Mesendoderm (in vitro differentiated cells): ENCODE measurements at regions not wholly inside any gene's neighbourhood (a gene's known extent, or its start where the extent isn't known, plus 50 kb on each side); places are given as distances from the start of the nearest gene placed in this dataset.

Experiments
- DNase-seq: peaks from one replicate; pipeline ENCODE4 v3.0.0; 2013
- H2AK5ac ChIP-seq: 2 replicates; pipeline ENCODE4 v1.6.1; 2013; ENCODE audit warnings: low read length, inconsistent platforms
- H2BK120ac ChIP-seq: 2 replicates; pipeline ENCODE4 v1.6.1; 2013; ENCODE audit warnings: low read depth, mild to moderate bottlenecking, low read length, moderate library complexity, mixed read lengths
- H2BK15ac ChIP-seq: replicated peaks from 2 replicates; pipeline ENCODE4 v1.6.1; 2013; ENCODE audit warnings: low read depth, mild to moderate bottlenecking, moderate library complexity
- H2BK5ac ChIP-seq: 2 replicates; pipeline ENCODE4 v1.6.1; 2013; ENCODE audit warnings: low read length, inconsistent platforms
- H3K18ac ChIP-seq: 2 replicates; pipeline ENCODE4 v1.6.1; 2013; ENCODE audit warnings: mild to moderate bottlenecking, low read length, mixed read lengths
- H3K23ac ChIP-seq: one replicate; pipeline ENCODE4 v1.6.1; 2013; ENCODE audit warnings: low read length
- H3K27ac ChIP-seq: 2 replicates; pipeline ENCODE4 v1.5.1; 2013; ENCODE audit warnings: low read depth, mild to moderate bottlenecking, inconsistent platforms, low read length, moderate library complexity
- H3K27me3 ChIP-seq: 2 replicates; pipeline ENCODE4 v1.6.1; 2013; ENCODE audit warnings: low read length, control low read depth, mild to moderate bottlenecking, inconsistent platforms; ENCODE audit not compliant: insufficient read depth, poor library complexity
- H3K36me3 ChIP-seq: 2 replicates; pipeline ENCODE4 v1.6.1; 2013; ENCODE audit warnings: low read length, inconsistent platforms; ENCODE audit not compliant: control insufficient read depth, insufficient read depth
- H3K4ac ChIP-seq: one replicate; pipeline ENCODE4 v1.6.1; 2013; ENCODE audit warnings: low read depth, mild to moderate bottlenecking, low read length, moderate library complexity
- H3K4me1 ChIP-seq: 2 replicates; pipeline ENCODE4 v1.6.1; 2013; ENCODE audit warnings: low read depth, low read length, inconsistent platforms; ENCODE audit not compliant: control insufficient read depth
- H3K4me2 ChIP-seq: 2 replicates; pipeline ENCODE4 v1.6.1; 2013; ENCODE audit warnings: low read length
- H3K4me3 ChIP-seq: 2 replicates; pipeline ENCODE4 v1.5.1; 2013; ENCODE audit warnings: mild to moderate bottlenecking, low read length
- H3K56ac ChIP-seq: one replicate; pipeline ENCODE4 v1.6.1; 2013; ENCODE audit warnings: low read length
- H3K79me1 ChIP-seq: 2 replicates; pipeline ENCODE4 v1.6.1; 2013; ENCODE audit warnings: low read length, inconsistent platforms
- H3K79me2 ChIP-seq: 2 replicates; pipeline ENCODE4 v1.6.1; 2013; ENCODE audit warnings: mild to moderate bottlenecking, low read length; ENCODE audit not compliant: control insufficient read depth, insufficient read depth
- H3K9ac ChIP-seq: 2 replicates; pipeline ENCODE4 v1.6.1; 2013; ENCODE audit warnings: low read length, inconsistent platforms
- H4K5ac ChIP-seq: one replicate; pipeline ENCODE4 v1.6.1; 2013; ENCODE audit warnings: low read length
- H4K8ac ChIP-seq: one replicate; pipeline ENCODE4 v1.6.1; 2013; ENCODE audit warnings: low read depth, mild to moderate bottlenecking, control low read depth, low read length, moderate library complexity
- WGBS: extraction: QIAGEN DNeasy Blood & Tissue Kit; methylation state at CpG from one replicate; pipeline ENCODE4 v1.1.7; 2013; ENCODE audit warnings: low lambda C conversion rate, missing lambda C conversion rate; ENCODE audit not compliant: insufficient coverage; ENCODE audit errors: extremely low coverage; 5-methylcytosine and 5-hydroxymethylcytosine counted together

GRCh38 chr1:116833718-116834117, 76.0 kb upstream of the PTGFRN start:
- H3K4ac ChIP-seq = no peak overlapping the region
- H2BK5ac ChIP-seq = no peak overlapping the region
- no peaks in the 10 kb centered on the region for H3K27me3 ChIP-seq
- H2BK120ac ChIP-seq = no peak overlapping the region
- H3K79me1 ChIP-seq = no peaks in the 10 kb centered on the region
- H3K4me2 ChIP-seq = no peak overlapping the region
- no peak overlapping the region for H4K8ac ChIP-seq
- H2AK5ac ChIP-seq = peak overlapping the region; percentile 50
- no CpG with 5 or more reads among the region's 1 CpG for WGBS
- no peak overlapping the region for H3K27ac ChIP-seq
- no peaks in the 10 kb centered on the region for H3K36me3 ChIP-seq
- no peak overlapping the region for H3K18ac ChIP-seq
- no peaks in the 10 kb centered on the region for H3K79me2 ChIP-seq
- H3K4me1 ChIP-seq = peaks cover 16% of the 10 kb centered on the region
- H3K56ac ChIP-seq = no peak overlapping the region
- no peak overlapping the region for H4K5ac ChIP-seq
- no peak overlapping the region for H3K23ac ChIP-seq
- no peak overlapping the region for H3K4me3 ChIP-seq
- DNase-seq = no peak
- H2BK15ac ChIP-seq = no peak overlapping the region
- no peak overlapping the region for H3K9ac ChIP-seq

- peak overlapping the region; percentile 89 for H2AK5ac ChIP-seq
- no peak overlapping the region for H2BK5ac ChIP-seq
- peak; percentile 34 for DNase-seq
- H3K9ac ChIP-seq = no peak overlapping the region
- H3K27me3 ChIP-seq = no peaks in the 10 kb centered on the region
- H3K36me3 ChIP-seq = no peaks in the 10 kb centered on the region
- no peak overlapping the region for H3K4me3 ChIP-seq
- WGBS = no CpG with 5 or more reads among the region's 2 CpGs
- H2BK120ac ChIP-seq = no peak overlapping the region
- no peaks in the 10 kb centered on the region for H3K79me1 ChIP-seq
- no peak overlapping the region for H4K8ac ChIP-seq
- no peak overlapping the region for H3K18ac ChIP-seq
- no peaks in the 10 kb centered on the region for H3K79me2 ChIP-seq
- H3K4me1 ChIP-seq = peaks cover 16% of the 10 kb centered on the region
- no peak overlapping the region for H3K4me2 ChIP-seq
- no peak overlapping the region for H2BK15ac ChIP-seq
- no peak overlapping the region for H3K4ac ChIP-seq
- peak overlapping the region; percentile 50 for H3K56ac ChIP-seq
- no peak overlapping the region for H3K23ac ChIP-seq
- H3K27ac ChIP-seq = no peak overlapping the region
- H4K5ac ChIP-seq = no peak overlapping the region
Observed at GRCh38 chr1:116834595-116834994, 75.1 kb upstream of the PTGFRN start.

GRCh38 chr1:116835161-116835560, 74.6 kb upstream of the PTGFRN start:
- H3K27ac ChIP-seq = no peak overlapping the region
- H3K27me3 ChIP-seq = no peaks in the 10 kb centered on the region
- H3K79me1 ChIP-seq = no peaks in the 10 kb centered on the region

DNA sequence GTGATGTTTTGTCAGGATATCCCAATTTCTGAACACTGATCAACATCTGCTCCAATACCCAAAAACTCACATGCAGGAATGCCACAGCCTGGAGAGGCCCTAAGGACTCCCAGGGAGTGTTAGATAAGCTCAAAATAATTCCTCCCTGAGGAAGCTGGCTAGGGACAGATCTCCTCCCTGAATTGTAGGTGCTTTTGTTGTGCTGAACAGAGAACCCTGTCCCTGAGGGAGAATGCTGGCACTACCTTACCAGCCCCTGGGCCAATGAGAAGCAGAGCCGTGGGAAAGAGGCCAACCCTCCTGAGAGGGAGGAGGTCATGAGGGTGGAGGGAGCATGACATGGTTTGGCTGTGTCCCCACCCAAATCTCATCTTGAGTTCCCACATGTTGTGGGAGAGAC, 73.6 kb upstream of the PTGFRN start:
- peaks cover 16% of the 10 kb centered on the region for H3K4me1 ChIP-seq
- H2BK120ac ChIP-seq = no peak overlapping the region
- peak; percentile 86 for DNase-seq
- H3K9ac ChIP-seq = peak overlapping the region; percentile 22
- no peak overlapping the region for H2BK15ac ChIP-seq
- no peak overlapping the region for H2BK5ac ChIP-seq
- peak overlapping the region; percentile 58 for H3K27ac ChIP-seq
- no peaks in the 10 kb centered on the region for H3K79me1 ChIP-seq
- WGBS = no CpG with 5 or more reads among the region's 1 CpG
- H3K4me3 ChIP-seq = no peak overlapping the region
- no peak overlapping the region for H4K5ac ChIP-seq
- H3K36me3 ChIP-seq = no peaks in the 10 kb centered on the region
- no peak overlapping the region for H3K4me2 ChIP-seq
- H2AK5ac ChIP-seq = no peak overlapping the region
- H3K4ac ChIP-seq = no peak overlapping the region
- H3K18ac ChIP-seq = peak overlapping the region; percentile 76
- no peaks in the 10 kb centered on the region for H3K27me3 ChIP-seq
- H4K8ac ChIP-seq = no peak overlapping the region
- H3K23ac ChIP-seq = no peak overlapping the region
- H3K79me2 ChIP-seq = no peaks in the 10 kb centered on the region
- peak overlapping the region; percentile 65 for H3K56ac ChIP-seq

More at GRCh38 chr1:116835161-116835560, 74.6 kb upstream of the PTGFRN start:
- DNase-seq = no peak
- H3K18ac ChIP-seq = peak overlapping the region; percentile 76
- no peak overlapping the region for H3K4me2 ChIP-seq
- no peak overlapping the region for H3K23ac ChIP-seq
- peak overlapping the region; percentile 88 for H3K4ac ChIP-seq
- no CpG with 5 or more reads among the region's 4 CpGs for WGBS
- H2BK15ac ChIP-seq = no peak overlapping the region
- H4K8ac ChIP-seq = no peak overlapping the region
- H3K36me3 ChIP-seq = no peaks in the 10 kb centered on the region
- no peak overlapping the region for H2BK120ac ChIP-seq
- peak overlapping the region; percentile 89 for H2AK5ac ChIP-seq
- no peaks in the 10 kb centered on the region for H3K79me2 ChIP-seq
- peak overlapping the region; percentile 65 for H3K56ac ChIP-seq
- H4K5ac ChIP-seq = no peak overlapping the region
- H3K9ac ChIP-seq = no peak overlapping the region
- H3K4me3 ChIP-seq = no peak overlapping the region
- peaks cover 16% of the 10 kb centered on the region for H3K4me1 ChIP-seq
- H2BK5ac ChIP-seq = peak overlapping the region; percentile 56

GRCh38 chr1:116841569-116842344, 68.0 kb upstream of the PTGFRN start:
- H3K4ac ChIP-seq = no peak overlapping the region
- no peaks in the 10 kb centered on the region for H3K4me1 ChIP-seq
- H2AK5ac ChIP-seq = no peak overlapping the region
- H4K5ac ChIP-seq = no peak overlapping the region
- no peak overlapping the region for H3K9ac ChIP-seq
- H2BK120ac ChIP-seq = no peak overlapping the region
- WGBS = no CpG with 5 or more reads among the region's 2 CpGs
- H3K27me3 ChIP-seq = no peaks in the 10 kb centered on the region
- H4K8ac ChIP-seq = no peak overlapping the region
- no peak overlapping the region for H3K4me2 ChIP-seq
- H3K79me1 ChIP-seq = no peaks in the 10 kb centered on the region
- H3K36me3 ChIP-seq = no peaks in the 10 kb centered on the region
- H3K18ac ChIP-seq = no peak overlapping the region
- no peak overlapping the region for H3K56ac ChIP-seq
- no peak overlapping the region for H2BK5ac ChIP-seq
- no peak for DNase-seq
- H3K27ac ChIP-seq = no peak overlapping the region
- no peak overlapping the region for H3K4me3 ChIP-seq
- no peak overlapping the region for H2BK15ac ChIP-seq
- no peak overlapping the region for H3K23ac ChIP-seq
- H3K79me2 ChIP-seq = no peaks in the 10 kb centered on the region

- H3K56ac ChIP-seq = no peak overlapping the region
- no peak overlapping the region for H4K8ac ChIP-seq
- no peak overlapping the region for H2BK120ac ChIP-seq
- no peaks in the 10 kb centered on the region for H3K27me3 ChIP-seq
- no peak overlapping the region for H3K4me2 ChIP-seq
- H2BK15ac ChIP-seq = no peak overlapping the region
- H3K36me3 ChIP-seq = no peaks in the 10 kb centered on the region
- no peak overlapping the region for H3K27ac ChIP-seq
- H2BK5ac ChIP-seq = no peak overlapping the region
- H4K5ac ChIP-seq = no peak overlapping the region
- H3K9ac ChIP-seq = no peak overlapping the region
- no peak overlapping the region for H3K18ac ChIP-seq
- H3K4ac ChIP-seq = no peak overlapping the region
- WGBS = no CpG with 5 or more reads among the region's 4 CpGs
- H3K4me3 ChIP-seq = no peak overlapping the region
- no peaks in the 10 kb centered on the region for H3K79me2 ChIP-seq
- H2AK5ac ChIP-seq = no peak overlapping the region
- H3K23ac ChIP-seq = no peak overlapping the region
- no peaks in the 10 kb centered on the region for H3K79me1 ChIP-seq
- H3K4me1 ChIP-seq = no peaks in the 10 kb centered on the region
- DNase-seq = peak; percentile 63
Observed at GRCh38 chr1:116842654-116843053, 67.1 kb upstream of the PTGFRN start.
